Hematopoietic multipotent progenitor cell treated with erythropoietin and hydrocortisone succinate and interleukin-3 and kit ligand, for 17 days (in vitro differentiated cells): ENCODE measurements at regions not wholly inside any gene's neighbourhood (a gene's known extent, or its start where the extent isn't known, plus 50 kb on each side); places are given as distances from the start of the nearest gene placed in this dataset.

Experiments
- DNase-seq: peaks from one replicate; pipeline ENCODE4 v3.0.0-alpha.2; 2015; ENCODE audit warnings: low spot score

DNA sequence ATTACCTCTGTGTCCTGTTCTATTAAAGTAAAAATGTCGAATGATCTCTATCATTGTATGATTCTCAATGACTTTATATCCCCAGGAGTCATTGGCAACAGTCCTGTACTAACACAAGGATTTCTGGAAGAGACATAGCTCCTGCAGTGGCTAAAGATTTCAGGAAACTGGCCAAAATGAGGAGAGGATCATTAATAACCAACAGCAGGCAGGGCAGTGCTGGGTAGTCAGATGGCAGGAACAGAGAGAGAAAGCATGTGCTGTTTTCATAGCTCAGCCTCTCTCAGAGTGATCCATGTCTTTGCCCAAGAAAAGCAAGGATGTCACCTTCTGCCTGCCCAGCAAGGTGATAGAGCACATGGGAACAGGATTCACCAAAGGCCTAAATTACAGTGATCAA, 604.7 kb upstream of the PLXNA2 start:
- no peak for DNase-seq

DNA sequence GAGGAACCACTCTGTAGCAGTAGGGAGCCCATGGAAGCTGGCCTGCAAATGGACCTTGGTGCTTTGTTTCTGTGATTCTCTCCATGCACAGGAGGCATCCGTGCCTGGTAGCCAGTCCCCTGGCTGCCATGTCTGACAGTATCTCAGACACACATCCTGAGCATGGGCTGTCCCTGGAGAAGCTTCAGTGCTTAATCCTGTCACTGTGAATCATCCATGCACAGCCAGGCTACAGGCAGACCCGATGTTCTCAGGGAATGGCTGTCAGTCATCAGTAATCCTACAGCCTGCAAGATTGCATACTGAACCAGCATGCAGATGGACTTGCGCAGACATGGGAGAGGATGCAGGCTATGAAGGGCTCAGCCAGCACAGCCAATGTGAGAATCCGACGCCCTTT, 606.3 kb upstream of the PLXNA2 start:
- DNase-seq, result no peak

DNA sequence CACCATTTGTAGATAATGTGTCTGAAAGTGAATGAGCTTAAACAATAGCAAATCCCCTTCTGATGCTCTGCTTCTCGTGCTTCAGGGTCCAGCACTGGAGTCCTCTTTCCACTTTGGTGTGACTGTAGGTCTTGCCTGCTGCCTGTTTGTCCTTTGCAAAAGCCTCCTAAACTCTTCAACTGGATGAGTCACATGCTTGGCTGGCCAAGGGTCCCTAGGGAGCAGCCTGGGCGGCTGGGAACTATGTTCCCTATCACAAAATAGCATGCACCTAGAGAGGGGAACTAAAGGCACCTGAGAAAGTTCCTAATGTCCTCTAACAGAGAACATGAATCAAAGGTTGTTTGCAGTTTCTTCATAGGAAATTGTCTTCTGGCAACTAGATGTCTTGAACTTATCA, 607.2 kb upstream of the PLXNA2 start:
- no peak for DNase-seq

DNA sequence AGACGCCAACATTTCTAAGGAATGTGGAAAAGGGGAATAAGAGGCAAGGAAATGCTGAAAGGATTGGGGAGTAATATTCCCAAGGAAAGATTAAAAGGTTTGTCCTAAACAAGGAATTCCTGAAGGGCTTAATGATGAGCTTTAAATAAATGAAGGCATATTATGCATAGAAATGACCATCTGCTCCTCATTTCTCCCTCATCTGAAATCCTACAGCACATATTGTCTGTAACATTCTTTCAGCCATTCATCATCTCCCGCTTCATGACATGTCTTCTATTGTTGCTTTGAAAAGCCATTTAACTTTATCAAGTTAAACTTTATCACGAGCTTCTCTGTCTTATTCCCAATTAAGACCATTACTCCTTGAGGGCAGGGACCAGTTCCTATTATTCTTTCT, 608.7 kb upstream of the PLXNA2 start:
- no peak for DNase-seq

DNA sequence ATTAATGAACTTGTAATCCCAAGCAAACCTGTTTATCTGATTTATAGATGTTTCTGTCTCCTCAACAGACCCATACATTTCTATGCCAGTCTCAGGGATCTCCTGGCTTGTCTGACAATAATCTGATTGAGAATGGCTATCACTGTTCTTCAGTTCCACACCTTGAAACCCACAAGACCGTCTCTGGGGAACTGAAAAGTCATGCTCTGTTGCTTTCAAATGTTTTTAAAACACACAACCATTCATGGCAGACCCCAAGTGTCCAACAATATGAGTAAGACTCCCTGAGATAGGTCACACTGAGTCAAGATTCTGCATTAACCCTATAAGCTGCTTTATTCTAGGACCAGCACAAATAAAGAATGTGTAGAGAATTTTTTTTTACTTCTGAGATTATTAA, 611.2 kb upstream of the PLXNA2 start:
- DNase-seq, result no peak

DNA sequence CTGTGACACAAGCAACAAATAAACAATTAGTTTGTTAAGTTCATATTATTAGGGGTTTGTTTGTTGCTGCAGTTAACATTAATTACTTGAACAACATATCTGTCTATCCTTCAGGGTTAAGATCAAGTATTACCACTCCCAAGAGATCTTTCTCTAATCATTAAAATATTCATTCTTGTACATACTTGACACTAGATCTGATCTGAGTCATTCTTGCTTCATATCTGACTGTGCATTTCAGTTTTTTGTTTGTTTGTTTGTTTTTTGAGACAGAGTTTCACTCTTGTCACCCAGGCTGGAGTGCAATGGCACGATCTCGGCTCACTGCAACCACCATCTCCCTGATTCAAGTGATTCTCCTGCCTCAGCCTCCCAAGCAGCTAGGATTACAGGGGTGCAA, 613.3 kb upstream of the PLXNA2 start:
- no peak for DNase-seq

DNA sequence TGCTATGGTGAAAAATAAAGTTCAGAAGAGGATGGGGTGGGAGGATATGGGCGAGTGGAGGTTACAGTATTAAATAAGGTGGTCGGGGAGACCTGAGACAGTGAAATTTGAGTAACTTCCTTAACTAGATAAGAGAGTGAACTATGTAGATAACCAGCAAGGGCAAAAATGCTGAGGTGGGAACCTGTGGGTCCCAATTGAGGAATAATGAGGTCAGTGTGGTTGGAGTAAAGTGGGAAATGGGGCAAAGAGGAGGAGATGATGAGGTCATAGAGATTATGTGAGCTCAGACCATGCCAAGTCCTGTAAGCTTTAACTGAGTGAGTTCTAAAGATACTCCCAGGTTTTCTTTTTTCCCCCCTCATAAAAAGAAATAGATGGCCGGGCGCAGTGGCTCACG, 614.6 kb upstream of the PLXNA2 start:
- no peak for DNase-seq

DNA sequence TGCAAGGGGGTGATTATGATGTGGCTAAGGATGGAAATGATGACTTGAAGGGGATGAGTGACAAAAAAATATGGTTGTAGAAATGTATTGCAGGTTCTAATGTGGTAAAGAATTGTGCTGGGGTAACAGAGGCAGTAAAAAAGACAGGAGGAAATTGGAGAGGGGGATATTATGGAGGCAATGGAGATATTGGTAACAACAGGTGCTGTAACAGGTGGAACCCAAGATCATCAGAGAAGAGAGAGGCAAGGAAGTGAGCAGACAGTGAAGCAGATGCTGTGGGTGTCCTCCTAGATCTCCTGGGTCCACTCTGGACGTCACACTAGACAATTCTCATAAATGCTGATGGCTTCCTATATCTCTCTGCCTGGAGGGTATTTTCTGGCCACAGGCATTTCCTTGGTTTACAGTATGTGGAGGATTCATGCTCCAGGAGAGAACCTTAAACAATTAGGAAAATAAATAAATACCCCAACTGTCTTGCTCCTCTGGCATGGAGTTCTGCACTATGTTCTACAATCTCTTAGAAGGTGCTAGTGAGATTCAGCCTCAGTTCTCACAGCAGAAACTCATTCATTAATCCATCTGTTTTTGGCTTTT, 620.3 kb upstream of the PLXNA2 start:
- no peak for DNase-seq

DNA sequence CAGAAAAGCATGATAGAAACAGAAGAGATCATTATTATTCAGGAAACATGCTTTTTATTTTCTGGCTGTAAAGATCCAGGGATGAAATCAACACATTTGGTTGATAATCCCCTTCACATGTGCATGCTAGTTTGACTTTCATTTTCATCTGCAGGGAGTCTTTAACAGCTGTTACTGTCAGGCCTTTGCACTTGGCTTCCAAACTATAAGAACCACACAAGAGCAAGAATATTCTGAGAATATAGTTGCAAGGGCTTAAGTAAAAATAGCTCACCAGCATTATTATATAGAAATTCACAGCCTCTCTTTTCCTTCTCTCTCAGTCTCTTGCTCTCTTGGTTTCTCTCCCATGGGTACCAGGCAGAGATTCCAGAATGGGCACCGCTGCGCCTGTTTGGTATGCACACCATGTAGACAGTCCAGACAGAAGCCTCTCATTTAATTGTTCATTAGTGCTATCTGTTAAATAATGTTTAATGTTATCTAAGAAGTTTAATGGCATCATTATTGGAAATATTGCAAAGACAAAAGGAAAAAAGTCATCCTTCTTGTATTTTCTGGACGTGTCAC, 622.3 kb upstream of the PLXNA2 start:
- DNase-seq, result no peak

DNA sequence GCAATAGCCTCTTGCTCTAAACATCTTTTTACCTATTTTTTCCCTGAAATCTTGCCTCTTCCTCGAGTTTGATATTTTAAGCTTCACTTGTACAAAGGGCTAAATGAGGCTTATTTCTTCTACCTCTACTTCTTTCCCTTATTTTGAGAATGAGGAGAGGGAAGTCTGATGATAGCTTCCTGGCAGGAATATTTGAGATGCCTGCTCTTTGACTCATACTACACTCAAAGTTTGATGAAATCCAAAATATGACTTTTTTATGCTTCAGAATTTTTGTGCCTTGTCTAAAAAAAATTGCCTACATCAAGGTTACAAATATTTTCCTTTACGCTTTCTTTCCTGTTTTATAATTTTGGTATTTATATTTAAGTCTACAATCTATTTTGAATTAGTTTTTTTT, 624.4 kb upstream of the PLXNA2 start:
- DNase-seq, result no peak

DNA sequence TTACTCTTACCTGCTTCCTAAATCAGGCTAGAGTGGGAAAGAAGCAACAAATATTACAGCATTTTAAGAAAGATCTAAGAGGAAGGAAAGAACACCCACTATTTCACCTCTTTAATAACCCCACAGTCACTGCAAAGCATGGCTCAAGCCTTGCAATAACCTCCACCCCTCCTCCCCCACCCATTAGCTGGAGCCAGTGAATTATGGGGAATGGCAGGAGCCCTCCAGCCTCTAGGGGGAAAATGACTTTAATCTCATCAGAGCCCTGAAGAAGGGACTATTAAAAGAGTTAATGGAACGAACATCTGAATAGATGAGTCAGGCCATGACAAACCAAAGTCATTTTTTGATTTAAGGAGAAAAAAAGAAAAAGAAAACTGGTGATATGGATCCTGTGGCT, 630.7 kb upstream of the PLXNA2 start:
- no peak for DNase-seq

DNA sequence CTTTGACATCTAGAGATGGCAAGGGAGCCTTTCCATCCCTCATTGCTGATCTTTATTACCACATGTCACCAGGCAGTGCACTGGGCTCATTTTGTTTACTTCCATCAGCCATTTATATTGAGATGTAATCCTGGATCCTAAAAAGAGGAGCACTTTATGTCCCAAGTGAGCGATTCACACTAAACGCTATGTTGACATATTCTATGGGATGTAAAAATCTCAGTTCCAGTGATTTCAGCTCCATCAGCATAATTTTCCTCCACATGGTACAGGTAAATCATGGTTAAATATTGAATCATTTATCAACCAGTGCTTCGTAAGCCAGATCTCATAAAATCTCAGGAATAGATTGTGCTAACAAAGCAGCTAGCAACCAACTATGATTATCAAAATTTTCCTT, 634.8 kb upstream of the PLXNA2 start:
- no peak for DNase-seq

DNA sequence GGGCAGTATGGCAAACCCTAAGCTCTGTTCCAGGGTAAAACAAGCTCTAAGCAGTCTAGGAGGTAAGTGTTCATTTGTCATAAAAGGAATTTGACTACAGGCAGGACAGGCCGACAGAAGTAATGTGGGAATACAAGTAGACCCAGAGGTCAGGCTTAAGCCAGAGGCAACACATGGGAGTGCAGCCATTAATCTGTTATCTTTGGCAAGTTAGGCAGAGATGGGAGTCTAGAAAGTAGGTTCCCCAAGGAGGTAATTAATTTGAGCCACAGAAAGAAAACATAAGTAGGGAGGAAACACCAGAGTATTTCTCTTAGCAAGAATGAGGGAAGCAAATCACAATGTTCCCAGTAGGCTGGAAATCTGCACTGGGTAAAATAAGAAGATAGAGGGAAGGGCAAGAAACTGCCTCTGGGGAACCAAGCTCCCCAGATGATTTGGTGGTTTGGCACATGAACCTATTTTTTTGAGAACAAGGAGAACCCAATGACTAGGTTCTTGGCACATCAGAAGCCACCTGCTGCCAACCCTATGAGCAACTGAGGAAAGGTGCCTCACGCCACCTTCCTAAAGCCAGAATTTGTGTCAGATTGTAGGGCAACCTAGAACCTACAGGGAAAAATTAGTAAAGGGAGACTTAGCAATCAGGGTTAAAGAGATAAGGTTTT, 636.4 kb upstream of the PLXNA2 start:
- DNase-seq, result no peak

DNA sequence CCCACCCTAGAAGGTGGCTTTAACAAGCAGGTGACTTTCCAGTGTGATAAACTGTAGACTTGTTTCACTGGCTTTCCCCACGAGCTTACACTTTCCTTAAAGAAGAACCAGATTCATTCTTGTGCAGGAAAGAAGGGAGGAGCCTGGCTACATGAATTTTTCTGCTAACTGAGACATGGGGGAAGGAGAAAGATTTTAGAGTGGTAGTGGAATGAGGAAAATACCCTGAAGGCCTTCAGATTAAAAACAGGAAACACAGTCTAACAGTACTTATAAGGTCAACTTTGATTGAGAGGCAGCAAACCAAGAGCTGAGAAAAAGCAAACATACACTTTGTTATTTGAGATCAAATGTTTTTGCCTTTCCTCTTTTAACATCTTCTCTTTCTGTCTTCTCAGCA, 640.9 kb upstream of the PLXNA2 start:
- no peak for DNase-seq

DNA sequence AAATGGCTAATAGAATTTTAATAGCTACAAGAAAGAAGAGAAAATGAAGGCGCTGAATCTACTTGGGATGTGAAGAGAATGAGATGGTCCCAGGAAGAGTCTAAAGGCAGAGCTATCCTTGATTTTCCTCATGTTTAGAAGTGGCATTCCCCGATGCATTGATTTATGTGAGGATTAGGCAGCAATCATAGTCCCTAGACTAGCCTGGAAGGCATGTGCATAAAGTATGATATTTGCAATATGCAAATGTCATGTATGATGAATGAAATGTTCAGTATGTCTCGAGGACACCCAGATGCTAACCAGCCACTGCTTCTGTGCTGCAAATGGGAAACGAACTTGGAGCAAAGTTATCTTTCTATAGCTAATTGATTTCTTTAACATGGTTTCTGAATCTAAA, 641.5 kb upstream of the PLXNA2 start:
- no peak for DNase-seq

DNA sequence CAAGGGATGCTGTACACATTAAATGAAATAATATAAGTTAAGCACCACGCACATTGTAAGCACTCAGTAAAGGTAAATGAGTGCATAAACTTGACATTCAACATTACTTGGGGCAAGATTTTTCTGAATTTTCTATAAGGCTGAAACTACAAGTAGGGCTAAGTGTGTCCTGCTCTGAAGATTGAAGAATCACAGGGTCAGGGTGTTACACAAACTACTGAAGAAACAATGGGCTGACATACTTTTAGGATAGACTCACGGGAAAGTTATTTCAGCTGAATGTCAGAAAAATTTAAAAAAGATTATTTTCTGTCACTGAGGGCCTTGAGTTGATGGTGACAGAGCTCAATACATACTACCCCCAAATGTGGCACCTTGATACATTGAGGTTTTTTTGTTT, 644.2 kb upstream of the PLXNA2 start:
- DNase-seq, result no peak

DNA sequence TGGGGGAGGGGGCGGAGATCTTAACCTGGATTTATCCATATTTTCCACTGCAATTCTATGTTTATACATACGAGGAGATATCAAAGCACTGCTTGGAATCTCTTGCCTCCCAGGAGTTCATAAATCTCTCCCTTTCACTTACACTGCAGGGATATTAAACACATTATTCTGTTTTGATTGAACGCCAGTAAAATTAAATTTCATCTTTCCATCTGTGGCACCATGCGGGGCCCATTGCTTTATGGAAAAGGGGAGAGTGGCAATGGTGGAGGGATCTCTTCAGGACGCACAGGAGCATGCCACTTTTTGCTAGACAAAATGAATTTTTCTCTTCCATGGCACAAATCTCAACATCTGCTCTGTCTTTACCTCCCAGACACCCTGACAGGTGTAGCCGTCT, 648.0 kb upstream of the PLXNA2 start:
- no peak for DNase-seq

DNA sequence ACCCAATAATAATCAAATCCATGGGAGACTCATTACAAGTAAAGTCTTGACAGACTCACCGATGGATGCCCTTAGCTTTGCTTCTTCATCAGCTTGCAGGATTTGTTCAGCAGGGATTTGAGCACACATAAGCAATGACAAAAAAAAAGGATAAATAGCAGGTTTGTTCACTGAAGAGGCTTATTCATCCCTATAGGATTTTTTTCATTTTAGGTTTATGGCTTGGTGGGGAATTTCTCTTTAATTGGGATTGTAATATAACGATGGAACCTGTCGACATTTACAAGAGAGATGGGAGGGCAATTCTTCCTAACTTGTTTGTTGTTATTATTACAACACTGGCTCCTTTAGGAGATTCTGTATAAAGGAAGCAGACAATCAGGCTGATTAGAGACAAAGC, 649.1 kb upstream of the PLXNA2 start:
- DNase-seq, result no peak

DNA sequence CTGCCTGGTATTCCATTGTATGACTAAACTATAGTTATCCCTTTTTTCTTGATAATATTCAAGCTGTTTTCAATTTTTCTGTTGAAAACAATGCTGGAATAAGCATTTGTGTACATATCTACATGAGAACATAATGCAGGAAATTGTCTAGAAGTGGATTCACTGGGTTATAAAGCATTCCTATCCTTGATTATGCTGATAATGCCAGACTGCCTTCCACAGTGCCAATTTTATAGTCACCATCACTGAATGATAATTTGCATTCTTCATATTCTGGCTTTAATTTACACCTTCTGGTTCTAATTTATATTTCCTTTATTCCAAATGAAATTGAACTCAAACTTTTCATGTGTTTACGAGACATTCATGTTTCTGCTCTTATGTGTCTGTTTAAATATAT, 651.0 kb upstream of the PLXNA2 start:
- no peak for DNase-seq

DNA sequence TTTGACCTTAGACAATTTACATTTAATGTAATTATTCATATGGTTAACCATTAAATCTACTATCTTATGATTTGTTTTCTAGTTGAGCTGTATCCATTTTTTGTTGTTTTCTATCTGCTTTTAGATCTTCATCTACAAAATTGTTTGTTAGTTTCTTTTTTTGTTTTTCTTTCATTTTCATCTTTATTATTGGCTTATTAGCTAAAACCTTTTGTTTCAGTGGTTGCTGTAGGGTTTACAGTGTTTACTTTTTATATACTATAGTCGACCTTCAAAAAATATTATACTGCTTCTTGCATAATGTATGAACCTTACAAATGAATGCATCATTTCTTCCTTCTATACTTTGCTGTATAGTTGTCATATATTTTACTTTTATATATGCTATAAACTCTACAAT, 651.6 kb upstream of the PLXNA2 start:
- DNase-seq, result no peak

DNA sequence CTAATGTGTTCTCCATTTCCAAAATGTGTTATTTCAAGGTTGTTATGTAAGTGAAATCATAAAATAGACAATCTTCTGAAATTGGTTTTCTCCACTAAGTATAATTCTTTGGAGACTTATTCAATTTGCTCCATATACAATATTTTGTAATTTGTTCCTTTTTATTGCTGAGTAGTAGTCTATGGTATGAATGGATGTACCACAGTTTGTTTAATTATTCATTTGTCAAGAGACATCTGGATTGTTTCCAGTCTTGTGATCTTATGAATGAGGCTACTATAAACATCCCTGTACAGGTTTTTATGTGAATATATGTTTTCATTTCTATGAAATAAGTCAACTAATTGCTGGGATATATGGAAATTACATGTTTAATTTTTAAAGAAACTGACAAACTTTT, 652.6 kb upstream of the PLXNA2 start:
- DNase-seq, result no peak

DNA sequence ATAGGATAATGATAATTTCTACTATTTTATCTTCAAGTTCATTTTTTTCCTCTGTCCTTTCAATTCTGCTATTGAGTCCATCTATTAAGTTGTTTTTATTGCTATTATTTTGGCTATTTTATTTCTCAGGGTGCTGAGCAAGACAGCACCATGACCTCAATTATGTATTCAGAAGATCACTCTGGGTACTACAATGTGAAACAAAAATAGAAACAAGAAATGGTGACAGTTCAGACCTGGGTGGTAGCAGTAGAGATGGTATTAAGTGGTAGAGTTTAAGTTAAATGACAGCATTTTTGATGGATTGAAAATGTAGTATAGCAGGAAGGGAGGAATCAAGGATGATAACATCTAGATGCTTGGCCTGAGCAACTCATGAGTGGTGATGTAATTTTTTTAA, 655.3 kb upstream of the PLXNA2 start:
- DNase-seq, result no peak

DNA sequence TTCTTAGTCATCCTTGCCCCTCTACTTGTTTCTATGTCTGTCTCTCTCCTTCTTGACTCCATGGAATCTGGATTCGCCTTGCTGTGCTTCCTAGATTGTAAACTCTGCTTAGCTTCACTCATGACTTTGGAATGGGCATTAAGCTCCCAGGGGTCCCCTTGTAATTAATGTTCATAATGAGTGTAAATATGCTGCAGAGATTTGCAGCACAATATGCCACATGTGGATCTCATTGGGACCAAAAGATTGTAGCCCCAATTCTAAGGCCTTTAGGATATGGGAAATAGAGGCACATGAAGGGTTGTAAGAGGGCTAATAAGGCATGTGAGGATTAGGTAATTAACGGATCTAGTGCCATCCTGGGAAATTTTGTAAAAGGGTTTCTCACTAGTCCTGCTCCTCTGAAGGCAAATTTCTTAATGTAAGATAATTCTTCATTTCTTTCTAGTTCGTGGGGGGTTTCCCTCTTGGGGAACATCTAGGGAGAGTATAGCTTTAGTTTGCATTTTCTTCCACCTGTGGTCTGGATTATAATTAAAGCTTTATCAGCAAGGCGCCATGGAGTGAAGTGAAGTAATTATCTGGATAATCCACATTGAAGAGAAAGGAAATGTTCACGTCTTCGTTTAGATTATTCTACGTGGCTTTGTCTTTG, 659.2 kb upstream of the PLXNA2 start:
- no peak for DNase-seq

DNA sequence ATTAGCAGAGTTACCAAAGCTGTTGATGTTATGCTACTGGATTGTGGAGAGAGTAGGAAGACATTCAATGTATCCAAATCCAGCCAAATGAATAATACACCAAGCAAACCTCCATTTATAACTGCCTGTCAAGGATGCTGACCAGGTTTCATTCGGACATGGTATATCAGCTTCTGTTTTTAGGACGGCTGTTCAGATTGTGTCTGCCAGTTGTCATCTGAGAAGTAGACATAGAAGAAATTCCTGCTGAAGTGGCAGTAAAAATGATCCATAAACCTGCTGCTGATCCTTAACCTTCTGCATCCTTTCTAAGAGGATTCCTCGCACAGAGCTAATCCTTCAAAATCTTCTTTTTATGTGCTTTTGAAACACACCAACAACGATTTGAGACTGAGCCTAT, 663.6 kb upstream of the PLXNA2 start:
- no peak for DNase-seq
